ENCODE measurements at regions not wholly inside any gene's neighbourhood (a gene's known extent, or its start where the extent isn't known, plus 50 kb on each side); places are given as distances from the start of the nearest gene placed in this dataset.

- Histone ChIP-seq H3K4me2 (ENCODE audit: low read depth, low read length, poor library complexity, severe bottlenecking) (no peak overlapping the region), H3K36me3 (ENCODE audit: low read length) (no peaks in the 10 kb centered on the region), H3K27ac (ENCODE audit: low read depth, low read length) (no peak overlapping the region), H3F3A (ENCODE audit: insufficient read depth) (no peaks in the 10 kb centered on the region), H4K20me1 (ENCODE audit: low read depth, low read length) (no peaks in the 10 kb centered on the region), H3K27me3 (ENCODE audit: low read length) (no peaks in the 10 kb centered on the region), H3K9me3 (ENCODE audit: insufficient read depth, low read length) (peaks cover 4% of the 10 kb centered on the region; the same call in 1 of the 2 replicates), H3K9me2 (replicated peaks; ENCODE audit: insufficient read depth, low read length) (no peaks in the 10 kb centered on the region), H3K9ac (ENCODE audit: low read length) (no peak overlapping the region), H2AFZ (ENCODE audit: low read depth, low read length, severe bottlenecking) (no peak overlapping the region), H3K79me2 (ENCODE audit: insufficient read depth, low read length) (no peaks in the 10 kb centered on the region), H3K4me3 (ENCODE audit: insufficient read depth, low read length, poor library complexity, severe bottlenecking) (no peak overlapping the region)
- TF ChIP-seq CTCF (IDR thresholded peaks at IDR 0.05; ENCODE audit: insufficient read depth, low read length, poor library complexity, severe bottlenecking) (no peak), EZH2phosphoT487 (conservative IDR thresholded peaks at IDR 0.05; ENCODE audit: low read length) (no peak)
Observed at GRCh38 chr7:126303926-126304325, 948.8 kb downstream of the GRM8 start.

DNA sequence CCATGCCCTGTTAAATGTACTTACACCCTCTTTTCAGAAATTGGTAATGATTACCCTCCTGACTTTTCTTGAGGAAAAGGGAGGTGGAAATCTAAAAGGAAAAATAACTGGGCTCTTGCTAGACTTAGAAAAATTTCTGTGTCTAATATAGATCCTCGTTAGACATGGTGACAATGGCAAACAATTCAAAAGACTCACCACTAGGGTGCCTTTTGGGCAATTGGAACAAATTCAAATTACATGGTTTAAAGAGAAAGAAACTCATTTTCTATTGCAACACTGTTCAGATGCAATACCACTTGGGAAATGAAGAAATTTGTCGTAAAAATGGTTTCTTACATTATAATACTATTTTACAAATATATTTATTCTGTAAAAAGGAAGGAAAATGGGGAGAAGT, 950.1 kb downstream of the GRM8 start:
- Histone ChIP-seq H3K27me3 (ENCODE audit: low read length) (no peaks in the 10 kb centered on the region), H3K9me2 (replicated peaks; ENCODE audit: insufficient read depth, low read length) (no peaks in the 10 kb centered on the region), H3F3A (ENCODE audit: insufficient read depth) (no peaks in the 10 kb centered on the region), H3K79me2 (ENCODE audit: insufficient read depth, low read length) (no peaks in the 10 kb centered on the region), H3K9me3 (ENCODE audit: insufficient read depth, low read length) (peaks cover 4% of the 10 kb centered on the region; the same call in 1 of the 2 replicates), H4K20me1 (ENCODE audit: low read depth, low read length) (no peaks in the 10 kb centered on the region), H3K27ac (ENCODE audit: low read depth, low read length) (no peak overlapping the region), H3K4me2 (ENCODE audit: low read depth, low read length, poor library complexity, severe bottlenecking) (no peak overlapping the region), H3K36me3 (ENCODE audit: low read length) (no peaks in the 10 kb centered on the region), H3K4me3 (ENCODE audit: insufficient read depth, low read length, poor library complexity, severe bottlenecking) (no peak overlapping the region), H3K9ac (ENCODE audit: low read length) (no peak overlapping the region), H2AFZ (ENCODE audit: low read depth, low read length, severe bottlenecking) (no peak overlapping the region)
- TF ChIP-seq EZH2phosphoT487 (conservative IDR thresholded peaks at IDR 0.05; ENCODE audit: low read length) (no peak), CTCF (IDR thresholded peaks at IDR 0.05; ENCODE audit: insufficient read depth, low read length, poor library complexity, severe bottlenecking) (peak; percentile 10)

- no peaks in the 10 kb centered on the region for H3F3A ChIP-seq (ENCODE audit: insufficient read depth)
- H3K27ac ChIP-seq (ENCODE audit: low read depth, low read length) = no peak overlapping the region
- H3K9ac ChIP-seq (ENCODE audit: low read length) = no peak overlapping the region
- TF ChIP-seq EZH2phosphoT487 (conservative IDR thresholded peaks at IDR 0.05; ENCODE audit: low read length) (no peak), CTCF (IDR thresholded peaks at IDR 0.05; ENCODE audit: insufficient read depth, low read length, poor library complexity, severe bottlenecking) (no peak)
- no peak overlapping the region for H3K4me3 ChIP-seq (ENCODE audit: insufficient read depth, low read length, poor library complexity, severe bottlenecking)
- no peak overlapping the region for H2AFZ ChIP-seq (ENCODE audit: low read depth, low read length, severe bottlenecking)
- H3K4me2 ChIP-seq (ENCODE audit: low read depth, low read length, poor library complexity, severe bottlenecking) = no peak overlapping the region
- no peaks in the 10 kb centered on the region for H4K20me1 ChIP-seq (ENCODE audit: low read depth, low read length)
- no peaks in the 10 kb centered on the region for H3K9me3 ChIP-seq (ENCODE audit: insufficient read depth, low read length)
- no peaks in the 10 kb centered on the region for H3K79me2 ChIP-seq (ENCODE audit: insufficient read depth, low read length)
- H3K27me3 ChIP-seq (ENCODE audit: low read length) = no peaks in the 10 kb centered on the region
- no peaks in the 10 kb centered on the region for H3K9me2 ChIP-seq (replicated peaks; ENCODE audit: insufficient read depth, low read length)
- H3K36me3 ChIP-seq (ENCODE audit: low read length) = no peaks in the 10 kb centered on the region
Observed at GRCh38 chr7:126286317-126286716, 966.4 kb downstream of the GRM8 start.
